GM20000 (cell line): ENCODE measurements at regions not wholly inside any gene's neighbourhood (a gene's known extent, or its start where the extent isn't known, plus 50 kb on each side); places are given as distances from the start of the nearest gene placed in this dataset.

ENCODE experiments used
- DNase-seq: peaks from one replicate; pipeline ENCODE4 v3.0.0; 2012; ENCODE audit warnings: low spot score
- CTCF ChIP-seq: IDR thresholded peaks from 2 replicates; pipeline ENCODE4 v1.5.1; 2012; ENCODE audit warnings: mild to moderate bottlenecking, control low read depth; ENCODE audit errors: extremely low read depth, missing control alignments

GRCh38 chr1:101152633-101153032 lies 84.2 kb upstream of the S1PR1 start:
- no peak for TF ChIP-seq CTCF
- DNase-seq: no peak

- TF ChIP-seq CTCF: no peak
- no peak for DNase-seq
These were observed 85.5 kb upstream of the S1PR1 start for GRCh38 chr1:101151286-101151685.

- DNase-seq: no peak
- no peak for TF ChIP-seq CTCF
These were observed 86.1 kb upstream of the S1PR1 start for GRCh38 chr1:101150670-101151069.

GRCh38 chr1:101150266-101150665 lies 86.6 kb upstream of the S1PR1 start:
- no peak for TF ChIP-seq CTCF
- DNase-seq: no peak

GRCh38 chr1:101148980-101149379 lies 87.8 kb upstream of the S1PR1 start:
- TF ChIP-seq CTCF: no peak
- DNase-seq: no peak

GRCh38 chr1:101147381-101147780 lies 89.4 kb upstream of the S1PR1 start:
- no peak for TF ChIP-seq CTCF
- no peak for DNase-seq

DNA sequence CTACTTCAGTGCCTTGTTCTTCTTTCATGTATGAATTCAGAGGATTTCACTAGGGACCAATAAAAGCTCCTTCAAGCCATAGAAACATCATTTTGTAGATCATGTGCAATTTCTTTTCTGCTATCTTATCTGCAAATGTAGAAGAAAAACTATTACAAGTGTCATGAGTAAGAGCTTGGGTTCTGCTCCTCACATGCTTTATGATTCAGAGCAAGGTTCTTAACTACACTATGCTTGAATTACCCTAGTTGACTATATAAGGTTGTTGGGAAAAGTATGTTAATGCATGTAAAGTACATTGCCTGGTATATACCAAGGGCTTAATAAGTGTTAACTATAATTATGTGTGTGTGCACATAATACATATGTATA lies 91.4 kb upstream of the S1PR1 start:
- TF ChIP-seq CTCF: no peak
- DNase-seq: no peak
